ENCODE measurements at regions not wholly inside any gene's neighbourhood (a gene's known extent, or its start where the extent isn't known, plus 50 kb on each side); places are given as distances from the start of the nearest gene placed in this dataset.

- Histone ChIP-seq H3K27me3 (no peaks in the 10 kb centered on the region), H3K4me3 (no peak overlapping the region), H3K27ac (no peak overlapping the region), H3K36me3 (no peaks in the 10 kb centered on the region), H3K9me3 (replicated peaks) (0 out of 2 replicates have a peak, but pooled peaks cover 3% of the 10 kb centered on the region), H3K4me1 (no peaks in the 10 kb centered on the region)
- no peak for DNase-seq
Measured at GRCh38 chr3:28780480-28780879, 431.9 kb upstream of the AZI2 start.

- DNase-seq = no peak
- Histone ChIP-seq H3K9me3 (replicated peaks) (no peaks in the 10 kb centered on the region), H3K27ac (no peak overlapping the region), H3K27me3 (no peaks in the 10 kb centered on the region), H3K36me3 (no peaks in the 10 kb centered on the region), H3K4me1 (no peaks in the 10 kb centered on the region), H3K4me3 (no peak overlapping the region)
Measured at GRCh38 chr3:28781053-28781452, 432.4 kb upstream of the AZI2 start.

- no peak for DNase-seq
Measured at GRCh38 chr3:28786446-28786845, 437.8 kb upstream of the AZI2 start.

GRCh38 chr3:28788571-28788970, 439.9 kb upstream of the AZI2 start:
- no peak overlapping the region for H3K27ac ChIP-seq
- no peak for DNase-seq
- H3K27me3 ChIP-seq = no peaks in the 10 kb centered on the region
- H3K36me3 ChIP-seq = no peaks in the 10 kb centered on the region
- no peaks in the 10 kb centered on the region for H3K9me3 ChIP-seq (replicated peaks)
- H3K4me1 ChIP-seq = no peaks in the 10 kb centered on the region
- H3K4me3 ChIP-seq = no peak overlapping the region

More at GRCh38 chr3:28786446-28786845, 437.8 kb upstream of the AZI2 start:
- H3K4me3 ChIP-seq = no peak overlapping the region
- no peaks in the 10 kb centered on the region for H3K36me3 ChIP-seq
- no peak overlapping the region for H3K27ac ChIP-seq
- H3K9me3 ChIP-seq (replicated peaks) = no peaks in the 10 kb centered on the region
- no peaks in the 10 kb centered on the region for H3K27me3 ChIP-seq
- H3K4me1 ChIP-seq = no peaks in the 10 kb centered on the region

GRCh38 chr3:28791713-28792255, 443.2 kb upstream of the AZI2 start:
- H3K4me1 ChIP-seq = no peaks in the 10 kb centered on the region
- no peak overlapping the region for H3K4me3 ChIP-seq
- H3K36me3 ChIP-seq = no peaks in the 10 kb centered on the region
- no peaks in the 10 kb centered on the region for H3K9me3 ChIP-seq (replicated peaks)
- no peaks in the 10 kb centered on the region for H3K27me3 ChIP-seq
- H3K27ac ChIP-seq = no peak overlapping the region
- DNase-seq = peak in 1 of 2 experiments; percentile 3

GRCh38 chr3:28792604-28793003, 444.0 kb upstream of the AZI2 start:
- Histone ChIP-seq H3K36me3 (no peaks in the 10 kb centered on the region), H3K27me3 (no peaks in the 10 kb centered on the region), H3K27ac (no peak overlapping the region), H3K4me1 (no peaks in the 10 kb centered on the region), H3K9me3 (replicated peaks) (no peaks in the 10 kb centered on the region), H3K4me3 (no peak overlapping the region)
- no peak for DNase-seq

GRCh38 chr3:28799084-28799483, 450.5 kb upstream of the AZI2 start:
- H3K4me1 ChIP-seq = no peaks in the 10 kb centered on the region
- H3K9me3 ChIP-seq (replicated peaks) = no peaks in the 10 kb centered on the region
- DNase-seq = peak; percentile 29 to 56
- H3K27me3 ChIP-seq = no peaks in the 10 kb centered on the region
- no peak overlapping the region for H3K4me3 ChIP-seq
- no peaks in the 10 kb centered on the region for H3K36me3 ChIP-seq
- H3K27ac ChIP-seq = no peak overlapping the region

GRCh38 chr3:28800203-28800602, 451.6 kb upstream of the AZI2 start:
- H3K4me1 ChIP-seq = no peaks in the 10 kb centered on the region
- no peaks in the 10 kb centered on the region for H3K9me3 ChIP-seq (replicated peaks)
- H3K4me3 ChIP-seq = no peak overlapping the region
- no peak overlapping the region for H3K27ac ChIP-seq
- DNase-seq = no peak
- no peaks in the 10 kb centered on the region for H3K36me3 ChIP-seq
- no peaks in the 10 kb centered on the region for H3K27me3 ChIP-seq

GRCh38 chr3:28808068-28808467, 459.4 kb upstream of the AZI2 start:
- Histone ChIP-seq H3K36me3 (no peaks in the 10 kb centered on the region), H3K4me1 (no peaks in the 10 kb centered on the region), H3K27me3 (no peaks in the 10 kb centered on the region), H3K4me3 (no peak overlapping the region), H3K9me3 (replicated peaks) (no peaks in the 10 kb centered on the region), H3K27ac (no peak overlapping the region)
- no peak for DNase-seq

- H3K4me3 ChIP-seq = no peak overlapping the region
- H3K27me3 ChIP-seq = no peaks in the 10 kb centered on the region
- no peaks in the 10 kb centered on the region for H3K4me1 ChIP-seq
- H3K27ac ChIP-seq = no peak overlapping the region
- no peak for DNase-seq
- H3K36me3 ChIP-seq = no peaks in the 10 kb centered on the region
- no peaks in the 10 kb centered on the region for H3K9me3 ChIP-seq (replicated peaks)
Measured at GRCh38 chr3:28816017-28816416, 464.9 kb upstream of the RBMS3 start.

GRCh38 chr3:28824316-28824715, 456.6 kb upstream of the RBMS3 start:
- Histone ChIP-seq H3K4me3 (no peak overlapping the region), H3K4me1 (no peaks in the 10 kb centered on the region), H3K27ac (no peak overlapping the region), H3K27me3 (no peaks in the 10 kb centered on the region), H3K36me3 (no peaks in the 10 kb centered on the region), H3K9me3 (replicated peaks) (no peaks in the 10 kb centered on the region)
- no peak for DNase-seq

GRCh38 chr3:28826840-28827239, 454.0 kb upstream of the RBMS3 start:
- no peaks in the 10 kb centered on the region for H3K36me3 ChIP-seq
- 0 out of 2 replicates have a peak, but pooled peaks cover 4% of the 10 kb centered on the region for H3K9me3 ChIP-seq (replicated peaks)
- H3K27me3 ChIP-seq = no peaks in the 10 kb centered on the region
- no peaks in the 10 kb centered on the region for H3K4me1 ChIP-seq
- H3K4me3 ChIP-seq = no peak overlapping the region
- no peak for DNase-seq
- H3K27ac ChIP-seq = no peak overlapping the region

- Histone ChIP-seq H3K4me3 (no peak overlapping the region), H3K27me3 (no peaks in the 10 kb centered on the region), H3K27ac (no peak overlapping the region), H3K36me3 (no peaks in the 10 kb centered on the region), H3K9me3 (replicated peaks) (0 out of 2 replicates have a peak, but pooled peaks cover 4% of the 10 kb centered on the region), H3K4me1 (peaks cover 10% of the 10 kb centered on the region)
- DNase-seq = no peak
Measured at GRCh38 chr3:28835249-28835648, 445.6 kb upstream of the RBMS3 start.

- Histone ChIP-seq H3K4me1 (peaks cover 10% of the 10 kb centered on the region), H3K36me3 (no peaks in the 10 kb centered on the region), H3K4me3 (0 out of 2 replicates have a peak overlapping the region, but pooled peaks have one; percentile 3), H3K27ac (no peak overlapping the region), H3K27me3 (no peaks in the 10 kb centered on the region), H3K9me3 (replicated peaks) (0 out of 2 replicates have a peak, but pooled peaks cover 4% of the 10 kb centered on the region)
- peak; percentile 47 to 68 for DNase-seq
Measured at GRCh38 chr3:28835751-28836150, 445.1 kb upstream of the RBMS3 start.

- Histone ChIP-seq H3K4me1 (peaks cover 10% of the 10 kb centered on the region), H3K9me3 (replicated peaks) (0 out of 2 replicates have a peak, but pooled peaks cover under 1% of the 10 kb centered on the region), H3K27ac (no peak overlapping the region), H3K27me3 (no peaks in the 10 kb centered on the region), H3K36me3 (no peaks in the 10 kb centered on the region), H3K4me3 (0 out of 2 replicates have a peak overlapping the region, but pooled peaks have one; percentile 3)
- no peak for DNase-seq
Measured at GRCh38 chr3:28836199-28836598, 444.7 kb upstream of the RBMS3 start.

- Histone ChIP-seq H3K27me3 (no peaks in the 10 kb centered on the region), H3K36me3 (no peaks in the 10 kb centered on the region), H3K27ac (no peak overlapping the region), H3K4me3 (no peak overlapping the region), H3K9me3 (replicated peaks) (no peaks in the 10 kb centered on the region), H3K4me1 (peaks cover 2% of the 10 kb centered on the region)
- DNase-seq = no peak
Measured at GRCh38 chr3:28840976-28841376, 439.9 kb upstream of the RBMS3 start.
